IPS-18c (cell line): ENCODE measurements at regions not wholly inside any gene's neighbourhood (a gene's known extent, or its start where the extent isn't known, plus 50 kb on each side); places are given as distances from the start of the nearest gene placed in this dataset.

Experiments
- H3K4me3 ChIP-seq: 2 replicates; pipeline ENCODE4 v1.7.0; 2013; ENCODE audit warnings: low read depth, mild to moderate bottlenecking, low read length, moderate library complexity; ENCODE audit not compliant: insufficient read depth
- H3K9me3 ChIP-seq: one replicate; pipeline ENCODE4 v1.6.1; 2013; ENCODE audit warnings: mild to moderate bottlenecking, low read length, moderate library complexity; ENCODE audit not compliant: control insufficient read depth, insufficient read depth

GRCh38 chr10:78947226-78947625, 121.5 kb upstream of the ZMIZ1 start:
- peaks cover 3% of the 10 kb centered on the region for H3K9me3 ChIP-seq
- no peak overlapping the region for H3K4me3 ChIP-seq

- Histone ChIP-seq H3K9me3 (peaks cover 1% of the 10 kb centered on the region), H3K4me3 (no peak overlapping the region)
Measured at GRCh38 chr10:78947733-78948132, 121.0 kb upstream of the ZMIZ1 start.

- Histone ChIP-seq H3K9me3 (no peaks in the 10 kb centered on the region), H3K4me3 (no peak overlapping the region)
Measured at GRCh38 chr10:78948621-78949030, 120.1 kb upstream of the ZMIZ1 start.

- Histone ChIP-seq H3K4me3 (no peak overlapping the region), H3K9me3 (no peaks in the 10 kb centered on the region)
Measured at GRCh38 chr10:78950656-78951587, 117.8 kb upstream of the ZMIZ1 start.

- H3K9me3 ChIP-seq, result no peaks in the 10 kb centered on the region
- no peak overlapping the region for H3K4me3 ChIP-seq
Measured at GRCh38 chr10:78952030-78952429, 116.7 kb upstream of the ZMIZ1 start.

- no peak overlapping the region for H3K4me3 ChIP-seq
- no peaks in the 10 kb centered on the region for H3K9me3 ChIP-seq
Measured at GRCh38 chr10:78952686-78953085, 116.1 kb upstream of the ZMIZ1 start.

- Histone ChIP-seq H3K9me3 (no peaks in the 10 kb centered on the region), H3K4me3 (no peak overlapping the region)
Measured at GRCh38 chr10:78953113-78953798, 115.5 kb upstream of the ZMIZ1 start.

GRCh38 chr10:78953799-78954297, 114.9 kb upstream of the ZMIZ1 start:
- no peaks in the 10 kb centered on the region for H3K9me3 ChIP-seq
- no peak overlapping the region for H3K4me3 ChIP-seq

- H3K4me3 ChIP-seq, result no peak overlapping the region
Measured at GRCh38 chr10:78954689-78955088, 114.1 kb upstream of the ZMIZ1 start.

GRCh38 chr10:78955206-78955605, 113.6 kb upstream of the ZMIZ1 start:
- H3K4me3 ChIP-seq, result no peak overlapping the region

More at GRCh38 chr10:78954689-78955088, 114.1 kb upstream of the ZMIZ1 start:
- no peaks in the 10 kb centered on the region for H3K9me3 ChIP-seq

GRCh38 chr10:78956391-78956790, 112.4 kb upstream of the ZMIZ1 start:
- Histone ChIP-seq H3K4me3 (no peak overlapping the region), H3K9me3 (no peaks in the 10 kb centered on the region)

More at GRCh38 chr10:78955206-78955605, 113.6 kb upstream of the ZMIZ1 start:
- no peaks in the 10 kb centered on the region for H3K9me3 ChIP-seq

- no peak overlapping the region for H3K4me3 ChIP-seq
- no peaks in the 10 kb centered on the region for H3K9me3 ChIP-seq
Measured at GRCh38 chr10:78957471-78958039, 111.2 kb upstream of the ZMIZ1 start.

GRCh38 chr10:78959217-78959923, 109.4 kb upstream of the ZMIZ1 start:
- Histone ChIP-seq H3K9me3 (no peaks in the 10 kb centered on the region), H3K4me3 (no peak overlapping the region)

- no peak overlapping the region for H3K4me3 ChIP-seq
- H3K9me3 ChIP-seq, result no peaks in the 10 kb centered on the region
Measured at GRCh38 chr10:78959924-78960285, 108.9 kb upstream of the ZMIZ1 start.

- Histone ChIP-seq H3K4me3 (no peak overlapping the region), H3K9me3 (no peaks in the 10 kb centered on the region)
Measured at GRCh38 chr10:78960316-78960800, 108.4 kb upstream of the ZMIZ1 start.

GRCh38 chr10:78961760-78962159, 107.0 kb upstream of the ZMIZ1 start:
- Histone ChIP-seq H3K4me3 (no peak overlapping the region), H3K9me3 (no peaks in the 10 kb centered on the region)
